A549 (cell line): ENCODE measurements at regions not wholly inside any gene's neighbourhood (a gene's known extent, or its start where the extent isn't known, plus 50 kb on each side); places are given as distances from the start of the nearest gene placed in this dataset.

Experiments
- ATAC-seq, 2 experiments: fragments of 200-7000 bp in 1 of 2; fragments of >200 bp in 1 of 2; cut with Nextera tagmentation in 1 of 2; cut with Tn5 transposase in 1 of 2; 3 replicates each; pipeline versions ENCODE4 v1.8.0 to v1.9.1; 2018 to 2020; ENCODE audit warnings: mild to moderate bottlenecking in 1 of 2, moderate library complexity in 1 of 2
- CTCF ChIA-PET: fragments of 300-600 bp; sonication (Branson Sonifier 250); formaldehyde crosslinking; extraction: SDS; loops from one replicate; lab custom pipeline; 2021; ENCODE audit warnings: antibody characterized with exemption, inconsistent platforms; lab: Yijun Ruan, JAX
- POLR2A ChIA-PET: fragments of 350-600 bp; formaldehyde crosslinking; extraction: SDS; loops from one replicate; lab custom pipeline; 2021; ENCODE audit warnings: antibody characterized with exemption, inconsistent platforms; lab: Yijun Ruan, JAX
- DNase-seq, 2 experiments: peaks; one replicate each; pipeline versions ENCODE4 v3.0.0 to v3.0.0-alpha.2; 2011 to 2016; ENCODE audit warnings: low read depth in 1 of 2, low spot score in 1 of 2
- FAIRE-seq: peaks from 2 replicates; lab custom pipeline; 2011; peaks lifted over from hg19 to GRCh38; lab: Jason Lieb, UNC
- H3K27ac ChIP-seq, 2 experiments: fragments of >200 bp; sonication (Bioruptor Twin); formaldehyde crosslinking; 3 replicates each; pipeline ENCODE4 v1.5.1; 2016 to 2017
- H3K4me1 ChIP-seq: fragments of >200 bp; sonication (Bioruptor Twin); formaldehyde crosslinking; 3 replicates; pipeline ENCODE4 v1.6.1; 2016
- H3K4me2 ChIP-seq: fragments of >200 bp; sonication (Bioruptor Twin); formaldehyde crosslinking; 3 replicates; pipeline ENCODE4 v1.6.1; 2016
- H3K4me3 ChIP-seq: fragments of >200 bp; sonication (Bioruptor Twin); formaldehyde crosslinking; 3 replicates; pipeline ENCODE4 v1.5.1; 2016
- H3K9me3 ChIP-seq: fragments of >200 bp; sonication (Bioruptor Twin); formaldehyde crosslinking; 3 replicates; pipeline ENCODE4 v1.6.1; 2016
- ATOH8 ChIP-seq: fragments of 250-450 bp; sonication (Bioruptor Pico); IDR thresholded peaks from 2 replicates; pipeline ENCODE4 v1.5.0; 2020; ENCODE audit warnings: low read depth, mild to moderate bottlenecking, moderate library complexity
- BHLHE40 ChIP-seq: IDR thresholded peaks from 2 replicates; pipeline ENCODE4 v1.6.1; 2012; ENCODE audit warnings: low read depth, low read length, inconsistent platforms
- CBX2 ChIP-seq: fragments of 200-600 bp; sonication (generic); IDR thresholded peaks from 2 replicates; pipeline ENCODE4 v1.6.1; 2016; ENCODE audit warnings: low read depth, mild to moderate bottlenecking, borderline replicate concordance
- CEBPB ChIP-seq, 2 experiments: fragments of >200 bp in 1 of 2; sonication (Bioruptor Twin) in 1 of 2; formaldehyde crosslinking in 1 of 2; IDR thresholded peaks; 2 replicates each; pipeline ENCODE4 v1.6.1; 2012 to 2016
- CTCF ChIP-seq: fragments of >200 bp; sonication (Bioruptor Twin); formaldehyde crosslinking; IDR thresholded peaks from 3 replicates; pipeline ENCODE4 v1.5.1; 2016
- E2F6 ChIP-seq: IDR thresholded peaks from 2 replicates; pipeline ENCODE4 v1.6.1; 2012; ENCODE audit warnings: low read depth, borderline replicate concordance
- EP300 ChIP-seq, 2 experiments: fragments of >200 bp; sonication (Bioruptor Twin); formaldehyde crosslinking; IDR thresholded peaks; 2 replicates in 1 of 2; 3 replicates in 1 of 2; pipeline ENCODE4 v1.6.1; 2016 to 2017
- ESRRA ChIP-seq: fragments of 150-350 bp; IDR thresholded peaks from 2 replicates; pipeline ENCODE4 v1.6.1; 2014; ENCODE audit warnings: mild to moderate bottlenecking, low read length, borderline replicate concordance
- FOXS1 ChIP-seq: fragments of 250-450 bp; sonication (Bioruptor Pico); IDR thresholded peaks from 2 replicates; pipeline ENCODE4 v1.5.0; 2020; ENCODE audit warnings: mild to moderate bottlenecking, moderate library complexity
- GATA3 ChIP-seq: IDR thresholded peaks from 2 replicates; pipeline ENCODE4 v1.6.1; 2012; ENCODE audit warnings: borderline replicate concordance
- HOXA7 ChIP-seq: fragments of 250-450 bp; sonication (Bioruptor Pico); IDR thresholded peaks from 2 replicates; pipeline ENCODE4 v1.5.0; 2020; ENCODE audit warnings: mild to moderate bottlenecking, moderate library complexity
- HOXB5 ChIP-seq: fragments of 250-450 bp; sonication (Bioruptor Pico); IDR thresholded peaks from 2 replicates; pipeline ENCODE4 v1.5.0; 2020; ENCODE audit warnings: mild to moderate bottlenecking, moderate library complexity
- JUN ChIP-seq, 2 experiments: fragments of >200 bp; sonication (Bioruptor Twin); formaldehyde crosslinking; IDR thresholded peaks; 2 replicates in 1 of 2; 3 replicates in 1 of 2; pipeline ENCODE4 v1.6.1; 2016 to 2017
- MAZ ChIP-seq: fragments of 150-350 bp; IDR thresholded peaks from 2 replicates; pipeline ENCODE4 v1.6.1; 2014; ENCODE audit warnings: antibody characterized with exemption, low read depth, low read length, borderline replicate concordance
- PBX3 ChIP-seq: IDR thresholded peaks from 2 replicates; pipeline ENCODE4 v1.6.1; 2012
- POLR2A ChIP-seq: IDR thresholded peaks from 2 replicates; pipeline ENCODE4 v1.6.1; 2012; ENCODE audit warnings: mild to moderate bottlenecking, low read length
- RAD21 ChIP-seq, 2 experiments: fragments of >200 bp in 1 of 2; sonication (Bioruptor Twin) in 1 of 2; formaldehyde crosslinking in 1 of 2; IDR thresholded peaks in 1 of 2; conservative IDR thresholded peaks in 1 of 2; 2 replicates in 1 of 2; 3 replicates in 1 of 2; pipeline ENCODE4 v1.6.1; 2012 to 2018; ENCODE audit warnings: inconsistent platforms in 1 of 2
- RNF2 ChIP-seq: fragments of 200-600 bp; sonication (generic); IDR thresholded peaks from 2 replicates; pipeline ENCODE4 v1.6.1; 2016; ENCODE audit warnings: low read depth, mild to moderate bottlenecking, antibody characterized with exemption, moderate library complexity, borderline replicate concordance
- SMC3 ChIP-seq: fragments of >200 bp; sonication (Bioruptor Twin); formaldehyde crosslinking; IDR thresholded peaks from 3 replicates; pipeline ENCODE4 v1.6.1; 2018; ENCODE audit warnings: inconsistent platforms
- TP53 ChIP-seq: fragments of 250-450 bp; sonication (Bioruptor Pico); IDR thresholded peaks from 2 replicates; pipeline ENCODE4 v1.5.0; 2021; ENCODE audit warnings: mild to moderate bottlenecking, moderate library complexity
- ZC3H11A ChIP-seq: fragments of 450-650 bp; IDR thresholded peaks from 2 replicates; pipeline ENCODE4 v1.6.1; 2014; ENCODE audit warnings: antibody characterized with exemption, mild to moderate bottlenecking
- ZFP36 ChIP-seq: fragments of 450-650 bp; IDR thresholded peaks from 2 replicates; pipeline ENCODE4 v1.6.1; 2014; ENCODE audit warnings: borderline replicate concordance; ENCODE audit not compliant: partially characterized antibody
- ZSCAN20 ChIP-seq: fragments of 250-450 bp; sonication (Bioruptor Pico); IDR thresholded peaks from 2 replicates; pipeline ENCODE4 v1.8.0; 2022; ENCODE audit warnings: mild to moderate bottlenecking, moderate library complexity
- WGBS: methylation state at CpG from one replicate; pipeline ENCODE4 v1.1.6; 2017; ENCODE audit errors: missing lambda C conversion rate; 5-methylcytosine and 5-hydroxymethylcytosine counted together

- ChIA-PET CTCF (interaction anchor here (0.8 to 1.9 kb wide), 2 partner anchors 11 to 98 kb away, joined by 3 to 4 read pairs; no protein-coding TSS in a partner anchor), POLR2A (no interaction called here)
- Histone ChIP-seq H3K4me3 (no peak overlapping the region), H3K27ac (no peak overlapping the region), H3K9me3 (peaks cover 7% of the 10 kb centered on the region; the same call in 1 of the 3 replicates), H3K4me2 (no peak overlapping the region), H3K4me1 (0 out of 3 replicates have a peak, but pooled peaks cover 2% of the 10 kb centered on the region)
- DNase-seq (no peak), FAIRE-seq (no peak), ATAC-seq (no peak)
- TF ChIP-seq MAZ (no peak), ZSCAN20 (CRISPR knock-in tag) (no peak), E2F6 (no peak), EP300 (IDR thresholded peaks at IDR 0.05) (no peak), ZFP36 (no peak), HOXB5 (CRISPR knock-in tag) (no peak), ZC3H11A (no peak), POLR2A (no peak), PBX3 (no peak), HOXA7 (CRISPR knock-in tag) (no peak), BHLHE40 (no peak)
- WGBS: 48% methylated on average over 12 of the region's 12 CpGs
Observed at GRCh38 chr14:71758229-71758951, 173.8 kb upstream of the RGS6 start.

- H3K4me2 ChIP-seq: no peak overlapping the region
- H3K9me3 ChIP-seq: peaks cover 7% of the 10 kb centered on the region; the same call in 1 of the 3 replicates
- CTCF ChIA-PET: interaction anchor here (1.7 kb wide), 1 partner anchor 10 kb away, joined by 9 read pairs; no protein-coding TSS in a partner anchor
- H3K4me1 ChIP-seq: no peaks in the 10 kb centered on the region
- whole genome bisulfite sequencing: 4% methylated on average over 4 of the region's 4 CpGs
- no peak overlapping the region for H3K27ac ChIP-seq
- no peak overlapping the region for H3K4me3 ChIP-seq
- FAIRE-seq (no peak), ATAC-seq (no peak)
- no peak for TF ChIP-seq TP53 (CRISPR knock-in tag)
- no peak for TF ChIP-seq FOXS1 (CRISPR knock-in tag)
- TF ChIP-seq POLR2A: no peak
- TF ChIP-seq CBX2: no peak
- TF ChIP-seq ZC3H11A: no peak
- TF ChIP-seq PBX3: no peak
- no peak for TF ChIP-seq EP300 (IDR thresholded peaks at IDR 0.05)
- TF ChIP-seq ATOH8: no peak
- TF ChIP-seq CTCF: no peak
- TF ChIP-seq MAZ: no peak
- no peak for TF ChIP-seq RAD21 (conservative IDR thresholded peaks at IDR 0.05 in 1 of 2, IDR thresholded peaks at IDR 0.05 in 1 of 2)
- no peak for TF ChIP-seq ESRRA
- no peak for TF ChIP-seq GATA3
- no peak for TF ChIP-seq RNF2
- TF ChIP-seq CEBPB (IDR thresholded peaks at IDR 0.05): no peak
- TF ChIP-seq SMC3: no peak
- TF ChIP-seq JUN (IDR thresholded peaks at IDR 0.05): no peak
- TF ChIP-seq, all 56 proteins: peak for 0
- no peak for DNase-seq
- POLR2A ChIA-PET: no interaction called here
Observed at GRCh38 chr14:71762575-71762974, 169.7 kb upstream of the RGS6 start.
